GM19438 (cell line): ENCODE measurements at regions not wholly inside any gene's neighbourhood (a gene's known extent, or its start where the extent isn't known, plus 50 kb on each side); places are given as distances from the start of the nearest gene placed in this dataset.
A peak's percentile ranks its signal among the peaks of the same experiment; 100 is the strongest.
"Not testable (repeated sequence)": the region's sequence is repeated elsewhere in the genome, so short reads cannot be mapped to it uniquely, and the experiment has no call there.

ENCODE experiments used
- ATAC-seq: cut with Tn5 transposase; IDR thresholded peaks from one replicate; pipeline ENCODE4 v1.9.1; 2021; ENCODE audit warnings: low read depth; ENCODE audit not compliant: unreplicated experiment

DNA sequence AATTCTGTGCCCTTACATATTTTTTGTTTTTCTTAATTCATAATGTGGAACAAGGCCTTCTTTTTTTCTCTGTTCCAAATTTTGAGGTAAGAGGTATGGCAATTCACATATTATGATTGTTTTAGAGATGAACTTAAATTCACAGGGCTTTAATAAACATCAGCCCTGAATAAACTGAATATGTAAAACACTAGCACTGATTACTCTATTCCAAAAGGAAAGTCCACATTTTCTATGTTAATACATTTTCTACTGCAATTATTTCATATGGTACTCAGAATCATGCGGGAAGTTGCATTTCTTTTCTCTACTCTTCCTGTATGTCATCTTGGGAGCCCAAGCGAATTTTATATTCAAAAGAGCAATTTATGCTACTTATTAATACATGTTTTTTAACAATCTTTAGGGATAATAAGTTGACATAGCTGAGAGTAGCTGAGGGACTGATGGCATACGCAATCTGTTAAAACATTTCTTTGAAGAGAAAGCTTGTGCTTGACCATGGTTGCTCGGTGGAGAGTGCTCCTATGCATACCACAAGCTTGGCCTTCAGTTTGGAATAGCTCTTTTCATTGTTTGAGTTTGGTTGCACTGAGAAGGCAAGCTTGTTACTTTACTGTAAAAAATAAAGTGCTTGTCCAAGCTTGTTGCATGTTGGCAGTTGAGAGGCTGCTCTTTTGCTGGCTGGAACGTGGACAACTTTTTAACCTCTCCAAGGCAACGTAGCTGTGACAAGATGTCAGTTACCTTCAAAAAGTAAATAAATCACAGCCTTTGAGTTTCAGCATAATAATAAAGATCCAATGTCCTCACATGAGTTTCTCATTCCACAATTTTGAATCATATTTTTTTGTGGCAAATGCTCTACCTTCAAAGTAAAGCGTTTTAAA lies 196.3 kb upstream of the SPRY1 start:
- no peak for ATAC-seq

DNA sequence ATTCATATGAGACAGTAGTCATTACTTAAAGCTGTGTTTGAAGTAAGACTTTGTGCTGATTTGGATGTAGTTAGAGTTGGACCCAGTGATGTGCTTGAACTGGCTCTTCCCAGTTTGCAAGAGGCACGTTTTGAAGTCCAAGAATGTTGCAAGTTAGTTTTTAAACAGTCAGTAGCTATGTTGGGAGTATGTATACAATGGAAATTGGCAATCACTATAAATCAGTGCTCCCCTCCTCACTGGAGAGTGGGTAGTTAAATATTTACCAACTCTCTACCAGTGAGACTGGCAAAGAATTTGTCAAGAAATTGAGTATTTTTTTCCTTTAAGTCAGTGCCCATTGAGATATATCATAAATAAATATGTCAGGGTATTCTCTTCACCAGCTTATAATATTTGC lies 191.9 kb upstream of the SPRY1 start:
- ATAC-seq, result no peak

GRCh38 chr4:123206016-123206415 lies 190.6 kb upstream of the SPRY1 start:
- no peak for ATAC-seq

DNA sequence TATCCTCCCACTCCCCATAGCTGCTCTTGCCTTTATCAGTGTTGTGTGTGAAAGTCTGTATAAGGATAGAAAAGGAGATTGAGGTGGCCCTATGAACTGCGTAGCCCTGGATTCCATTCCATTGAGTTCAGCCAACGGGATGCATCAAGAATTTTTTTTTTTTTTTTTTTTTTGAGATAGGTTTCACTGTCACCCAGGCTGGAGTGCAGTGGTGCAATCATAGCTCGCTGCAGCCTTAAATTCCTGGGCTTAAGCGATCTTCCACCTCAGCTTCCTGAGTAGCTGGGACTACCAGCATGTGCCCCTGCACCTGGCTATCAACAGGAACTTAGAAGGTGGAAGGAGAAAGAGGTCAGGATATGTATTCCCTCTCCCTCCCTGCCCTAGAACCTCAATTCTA lies 187.2 kb upstream of the SPRY1 start:
- no peak for ATAC-seq

- ATAC-seq, result no peak
These were observed 181.1 kb upstream of the SPRY1 start for GRCh38 chr4:123215536-123215935.

DNA sequence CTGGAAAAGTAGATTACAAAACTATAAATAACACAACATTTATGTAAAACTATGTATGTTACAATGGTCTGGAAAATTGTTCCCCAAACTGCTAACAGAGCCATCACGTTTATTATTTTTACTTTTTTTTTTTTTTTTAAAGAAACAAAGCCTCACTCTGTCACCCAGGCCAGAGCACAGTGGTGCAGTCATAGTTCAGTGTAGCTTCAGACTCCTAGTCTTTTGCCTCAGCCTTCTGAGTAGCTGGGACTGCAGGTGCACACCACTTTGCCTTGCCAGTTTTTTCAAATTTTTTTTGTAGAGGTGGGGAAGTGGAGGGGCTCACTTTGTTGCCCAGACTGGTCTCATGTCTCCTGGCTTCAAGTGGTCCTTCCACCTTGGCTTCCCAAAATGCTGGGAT lies 180.1 kb upstream of the SPRY1 start:
- ATAC-seq, result no peak

DNA sequence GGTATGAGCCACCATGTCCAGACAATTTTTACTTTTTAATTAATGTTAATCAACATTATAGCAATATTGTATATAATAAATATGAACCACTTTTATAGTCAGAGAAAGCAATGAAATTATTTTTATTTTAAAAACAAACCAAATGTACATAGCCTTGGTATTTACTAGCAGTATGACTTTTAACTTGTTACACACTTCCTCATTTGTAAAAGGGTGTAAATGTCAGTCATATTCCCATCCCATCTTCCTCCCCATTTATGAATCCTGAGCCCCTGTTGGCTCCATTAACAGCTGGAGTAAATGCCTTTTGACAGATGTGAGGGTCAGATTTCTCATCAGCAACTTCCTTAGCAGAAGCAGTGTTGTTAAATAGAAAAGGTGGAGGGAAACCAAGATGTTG lies 179.6 kb upstream of the SPRY1 start:
- no peak for ATAC-seq

GRCh38 chr4:123217664-123218063 lies 178.9 kb upstream of the SPRY1 start:
- no peak for ATAC-seq

- ATAC-seq, result no peak
These were observed 177.6 kb upstream of the SPRY1 start for GRCh38 chr4:123218981-123219380.

- no peak for ATAC-seq
These were observed 167.3 kb upstream of the SPRY1 start for GRCh38 chr4:123229286-123229685.

DNA sequence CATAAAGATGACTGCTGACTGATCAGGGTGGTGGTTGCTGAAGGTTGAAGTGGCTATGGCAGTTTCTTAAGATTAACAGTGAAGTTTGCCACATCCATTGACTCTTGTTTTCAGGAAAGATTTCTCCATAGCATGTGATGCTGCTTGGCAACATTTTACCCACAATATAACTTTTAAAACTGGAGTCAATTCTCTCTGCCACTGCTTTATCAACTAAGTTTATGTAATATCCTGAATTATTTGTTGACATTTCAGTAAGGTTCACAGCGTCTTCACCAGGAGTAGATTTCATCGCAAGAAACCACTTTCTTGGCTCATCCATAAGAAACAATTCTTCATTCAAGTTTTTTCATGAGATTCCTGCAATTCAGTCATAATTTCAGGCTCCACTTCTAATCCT lies 166.5 kb upstream of the SPRY1 start:
- no peak for ATAC-seq

DNA sequence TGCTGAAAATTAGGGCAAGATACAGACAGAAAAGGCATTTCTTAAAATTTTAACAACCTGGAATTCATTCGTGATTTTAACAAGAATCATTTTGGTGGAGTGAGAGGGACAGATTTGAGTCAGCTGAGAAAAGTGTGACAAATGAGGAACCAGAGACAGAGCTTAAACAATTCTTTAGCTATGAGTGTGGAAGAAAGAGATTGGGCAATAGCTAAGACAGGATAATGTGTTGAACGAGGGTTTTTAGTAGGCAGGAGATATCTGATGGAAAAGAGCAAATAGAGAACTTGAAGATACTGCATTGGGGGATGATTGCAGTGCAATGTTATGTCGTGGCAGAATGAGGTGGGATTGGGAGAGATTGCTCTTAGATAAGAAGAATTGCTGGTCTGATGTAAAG lies 164.2 kb upstream of the SPRY1 start:
- no peak for ATAC-seq

- ATAC-seq, result no peak
These were observed 163.3 kb upstream of the SPRY1 start for GRCh38 chr4:123233136-123233768.

DNA sequence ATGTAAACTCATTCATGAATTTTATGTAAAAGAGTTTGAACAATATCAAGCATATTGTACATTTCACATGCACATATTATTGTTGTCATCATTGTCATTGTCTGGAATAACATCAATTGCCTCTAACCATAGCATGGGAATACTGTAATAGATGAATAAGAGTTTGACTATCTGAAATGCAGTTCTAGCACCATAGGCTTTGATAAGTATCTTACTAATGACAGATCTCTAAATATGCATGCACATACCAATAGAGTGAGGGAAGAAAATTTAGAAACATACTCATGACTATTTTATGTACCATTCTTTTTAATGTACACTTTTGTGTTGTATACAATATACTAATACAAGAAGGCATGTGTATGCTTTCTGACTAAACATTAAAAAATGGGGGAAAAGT lies 161.6 kb upstream of the SPRY1 start:
- ATAC-seq, result no peak

DNA sequence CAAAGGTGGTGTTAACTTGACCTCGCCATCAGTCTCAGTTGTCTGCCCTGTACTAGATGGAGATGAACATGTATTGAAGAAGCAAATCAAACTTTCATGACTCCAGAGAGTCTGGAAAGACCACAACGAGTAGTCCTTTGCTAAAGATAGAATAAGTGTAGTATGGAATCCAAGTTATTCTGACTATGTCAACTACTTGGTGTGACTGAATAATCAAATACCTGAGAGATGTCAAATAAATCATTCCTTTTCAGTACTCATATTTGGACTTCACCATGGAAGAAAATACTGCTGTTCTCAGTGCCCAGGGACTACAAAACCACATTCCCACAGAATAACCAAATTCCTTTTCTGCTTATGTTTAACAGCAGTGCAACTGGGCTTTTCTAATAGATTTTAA lies 161.2 kb upstream of the SPRY1 start:
- ATAC-seq, result no peak

- ATAC-seq, result no peak
These were observed 160.0 kb upstream of the SPRY1 start for GRCh38 chr4:123236606-123237005.

- not testable (repeated sequence) for ATAC-seq
These were observed 156.3 kb upstream of the SPRY1 start for GRCh38 chr4:123240286-123240685.

GRCh38 chr4:123243220-123243619 lies 153.4 kb upstream of the SPRY1 start:
- ATAC-seq, result not testable (repeated sequence)

DNA sequence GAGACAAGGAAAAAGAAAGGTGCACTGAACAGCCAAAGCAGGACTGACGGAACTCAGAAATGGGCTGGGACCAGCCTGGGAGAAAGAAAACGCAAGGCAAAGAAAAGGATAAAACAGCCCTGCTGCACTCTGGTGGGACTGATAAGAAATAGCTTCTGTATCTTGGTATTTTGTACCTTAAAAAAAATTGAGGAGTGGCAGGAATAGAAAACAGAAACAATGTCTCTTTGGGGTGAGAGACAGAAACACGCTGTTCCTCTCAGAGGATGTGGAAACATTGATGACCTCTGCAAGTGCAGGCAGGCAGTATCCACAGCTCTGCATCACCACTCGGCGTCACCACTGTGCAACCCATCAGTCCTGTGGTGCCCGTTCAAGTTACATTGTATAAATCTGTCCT lies 152.5 kb upstream of the SPRY1 start:
- ATAC-seq, result peak; percentile 74

DNA sequence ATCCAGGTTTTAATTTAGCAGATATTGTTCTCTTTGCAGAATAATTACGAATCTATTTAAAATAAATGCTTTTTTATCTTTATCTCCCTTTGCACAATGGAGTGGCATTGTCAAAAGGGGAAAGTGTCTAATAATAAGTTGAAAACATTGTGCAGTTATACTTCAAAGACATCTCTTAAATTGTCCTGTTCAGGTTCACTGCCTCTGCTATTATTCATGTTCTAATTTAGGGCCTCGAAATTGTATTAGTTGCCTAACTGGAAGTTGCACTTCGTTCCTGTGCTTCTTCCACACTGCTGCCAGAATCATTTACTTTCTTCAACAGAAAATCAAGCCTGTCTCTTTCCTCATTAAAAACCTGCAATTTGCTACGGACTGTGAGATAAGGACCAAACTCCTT lies 150.5 kb upstream of the SPRY1 start:
- ATAC-seq, result no peak

GRCh38 chr4:123248085-123248659 lies 148.4 kb upstream of the SPRY1 start:
- no peak for ATAC-seq

GRCh38 chr4:123249821-123250220 lies 146.8 kb upstream of the SPRY1 start:
- ATAC-seq, result no peak
